ENCODE measurements at regions not wholly inside any gene's neighbourhood (a gene's known extent, or its start where the extent isn't known, plus 50 kb on each side); places are given as distances from the start of the nearest gene placed in this dataset.

- Histone ChIP-seq H3K27me3 (replicated peaks; ENCODE audit: insufficient read depth, low read depth, low read length, poor library complexity) (no peaks in the 10 kb centered on the region), H3K9me3 (ENCODE audit: low read depth, low read length, poor library complexity, severe bottlenecking) (peaks cover 13% of the 10 kb centered on the region), H3K27ac (ENCODE audit: low read depth, low read length, poor library complexity, severe bottlenecking) (no peak overlapping the region), H3K36me3 (ENCODE audit: insufficient read depth, low read length, poor library complexity, severe bottlenecking) (no peaks in the 10 kb centered on the region), H3K4me3 (ENCODE audit: low read depth, low read length, poor library complexity, severe bottlenecking) (no peak overlapping the region), H3K4me1 (ENCODE audit: insufficient read depth, low read length, poor library complexity, severe bottlenecking) (no peaks in the 10 kb centered on the region)
- no TSS peak for BruUV-seq (replicated peaks)
- DNase-seq (ENCODE audit: low spot score) = no peak
- ChIA-PET CTCF (no interaction called here), POLR2A (ENCODE audit: low non-redundant PET) (no interaction called here)
- TF ChIP-seq EZH2 (IDR thresholded peaks at IDR 0.05; ENCODE audit: borderline replicate concordance, low read depth, low read length, poor library complexity, severe bottlenecking) (no peak), CTCF (conservative IDR thresholded peaks at IDR 0.05; ENCODE audit: low read depth, low read length) (no peak)
- intact Hi-C loops (cut with micrococcal nuclease; ENCODE audit: unreplicated experiment) = no loop called here
Observed at GRCh38 chr4:11014199-11014598, 329.6 kb upstream of the CLNK start.

DNA sequence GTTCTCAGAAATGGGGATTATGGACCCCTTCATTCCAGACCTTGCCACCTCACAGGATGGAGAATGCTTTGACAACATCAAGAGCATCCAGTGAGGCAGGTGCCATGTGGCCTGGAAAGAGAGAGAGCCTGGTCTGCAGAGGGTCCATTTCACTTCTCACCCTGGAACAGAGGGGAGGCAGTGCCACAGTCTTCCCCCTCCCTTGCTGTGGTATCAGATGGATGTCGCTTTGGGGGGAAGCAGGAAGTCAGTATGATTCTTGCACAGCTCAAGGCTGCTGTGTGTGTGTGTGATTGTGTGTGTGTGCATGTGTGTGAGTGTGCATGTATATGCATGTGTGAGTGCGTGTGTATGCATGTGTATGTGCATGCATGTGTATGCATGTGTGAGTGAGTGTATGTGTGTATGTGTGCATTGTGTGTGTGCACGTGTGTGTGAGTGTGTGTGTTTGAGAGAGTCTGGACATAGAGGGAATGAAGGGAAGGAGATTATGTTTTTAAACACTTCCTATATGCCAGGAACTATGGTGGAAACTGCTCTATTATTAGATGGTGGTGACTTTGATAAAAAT is 328.6 kb upstream of the CLNK start:
- H3K27me3 ChIP-seq (replicated peaks; ENCODE audit: insufficient read depth, low read depth, low read length, poor library complexity) = no peaks in the 10 kb centered on the region
- H3K4me3 ChIP-seq (ENCODE audit: low read depth, low read length, poor library complexity, severe bottlenecking) = no peak overlapping the region
- no peak overlapping the region for H3K27ac ChIP-seq (ENCODE audit: low read depth, low read length, poor library complexity, severe bottlenecking)
- no peaks in the 10 kb centered on the region for H3K4me1 ChIP-seq (ENCODE audit: insufficient read depth, low read length, poor library complexity, severe bottlenecking)
- DNase-seq (ENCODE audit: low spot score) = no peak
- no peaks in the 10 kb centered on the region for H3K36me3 ChIP-seq (ENCODE audit: insufficient read depth, low read length, poor library complexity, severe bottlenecking)
- BruUV-seq (replicated peaks) = no TSS peak
- ChIA-PET POLR2A (ENCODE audit: low non-redundant PET) (no interaction called here), CTCF (no interaction called here)
- intact Hi-C loops (cut with micrococcal nuclease; ENCODE audit: unreplicated experiment) = no loop called here
- peaks cover 13% of the 10 kb centered on the region for H3K9me3 ChIP-seq (ENCODE audit: low read depth, low read length, poor library complexity, severe bottlenecking)
- TF ChIP-seq EZH2 (IDR thresholded peaks at IDR 0.05; ENCODE audit: borderline replicate concordance, low read depth, low read length, poor library complexity, severe bottlenecking) (no peak), CTCF (conservative IDR thresholded peaks at IDR 0.05; ENCODE audit: low read depth, low read length) (no peak)

DNA sequence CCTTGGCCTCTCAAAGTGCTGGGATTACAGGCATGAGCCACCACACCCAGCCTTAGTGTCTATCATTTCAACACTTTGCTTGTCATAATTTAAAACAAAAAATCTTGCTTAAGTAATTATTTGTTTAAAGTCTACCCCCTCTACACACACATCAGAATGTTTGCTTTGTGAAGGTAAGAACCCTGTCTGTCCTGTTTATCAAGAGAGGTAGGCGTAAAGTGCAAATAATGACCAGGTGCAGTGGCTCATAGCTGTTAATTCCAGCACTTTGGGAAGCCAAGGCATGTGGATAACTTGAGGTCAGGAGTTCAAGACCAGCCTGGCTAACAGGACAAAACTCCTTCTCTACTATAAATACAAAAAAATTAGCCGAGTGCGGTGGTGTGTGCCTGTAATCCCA is 326.7 kb upstream of the CLNK start:
- POLR2A ChIA-PET (ENCODE audit: low non-redundant PET) = no interaction called here
- Histone ChIP-seq H3K4me3 (ENCODE audit: low read depth, low read length, poor library complexity, severe bottlenecking) (no peak overlapping the region), H3K27ac (ENCODE audit: low read depth, low read length, poor library complexity, severe bottlenecking) (no peak overlapping the region), H3K4me1 (ENCODE audit: insufficient read depth, low read length, poor library complexity, severe bottlenecking) (no peaks in the 10 kb centered on the region), H3K36me3 (ENCODE audit: insufficient read depth, low read length, poor library complexity, severe bottlenecking) (no peaks in the 10 kb centered on the region), H3K27me3 (replicated peaks; ENCODE audit: insufficient read depth, low read depth, low read length, poor library complexity) (no peaks in the 10 kb centered on the region), H3K9me3 (ENCODE audit: low read depth, low read length, poor library complexity, severe bottlenecking) (peaks cover 13% of the 10 kb centered on the region)
- CTCF ChIA-PET = no interaction called here
- no TSS peak for BruUV-seq (replicated peaks)
- no peak for TF ChIP-seq EZH2 (IDR thresholded peaks at IDR 0.05; ENCODE audit: borderline replicate concordance, low read depth, low read length, poor library complexity, severe bottlenecking)
- TF ChIP-seq CTCF (conservative IDR thresholded peaks at IDR 0.05; ENCODE audit: low read depth, low read length) = no peak
- DNase-seq (ENCODE audit: low spot score) = no peak
- intact Hi-C loops (cut with micrococcal nuclease; ENCODE audit: unreplicated experiment) = no loop called here

Measured in A673 (cell line).